Astrocyte (in vitro differentiated cells and primary cell): ENCODE measurements at regions not wholly inside any gene's neighbourhood (a gene's known extent, or its start where the extent isn't known, plus 50 kb on each side); places are given as distances from the start of the nearest gene placed in this dataset.

Experiments
- DNase-seq: peaks from one replicate; pipeline ENCODE4 v3.0.0-alpha.2; 2010; ENCODE audit warnings: low read depth
- FAIRE-seq: peaks from 2 replicates; lab custom pipeline; 2011; peaks lifted over from hg19 to GRCh38; lab: Jason Lieb, UNC
- H2AFZ ChIP-seq: 2 replicates; pipeline ENCODE4 v1.6.0; 2012; ENCODE audit warnings: low read depth, low read length, inconsistent platforms
- H3K27ac ChIP-seq: 2 replicates; pipeline ENCODE4 v1.5.1; 2011; ENCODE audit warnings: low read depth, low read length, inconsistent platforms
- H3K27me3 ChIP-seq: 2 replicates; pipeline ENCODE4 v1.6.0; 2011; ENCODE audit warnings: low read length, inconsistent platforms; ENCODE audit not compliant: insufficient read depth
- H3K36me3 ChIP-seq: 2 replicates; pipeline ENCODE4 v1.5.1; 2011; ENCODE audit warnings: low read length, inconsistent platforms; ENCODE audit not compliant: insufficient read depth
- H3K4me1 ChIP-seq: 2 replicates; pipeline ENCODE4 v1.5.1; 2011; ENCODE audit warnings: low read length, inconsistent platforms; ENCODE audit not compliant: insufficient read depth
- H3K4me2 ChIP-seq: 2 replicates; pipeline ENCODE4 v1.6.0; 2012; ENCODE audit warnings: low read length, inconsistent platforms
- H3K4me3 ChIP-seq: 2 replicates; pipeline ENCODE4 v1.5.1; 2011; ENCODE audit warnings: low read depth, mild to moderate bottlenecking, low read length, inconsistent platforms; ENCODE audit not compliant: insufficient read depth
- H3K79me2 ChIP-seq: 2 replicates; pipeline ENCODE4 v1.6.0; 2012; ENCODE audit warnings: mild to moderate bottlenecking, low read length, inconsistent platforms; ENCODE audit not compliant: insufficient read depth
- H3K9ac ChIP-seq: 2 replicates; pipeline ENCODE4 v1.6.0; 2012; ENCODE audit warnings: mild to moderate bottlenecking, low read length, inconsistent platforms
- H3K9me3 ChIP-seq: 2 replicates; pipeline ENCODE4 v1.5.1; 2012; ENCODE audit warnings: low read depth, mild to moderate bottlenecking, low read length, inconsistent platforms; ENCODE audit not compliant: insufficient read depth
- H4K20me1 ChIP-seq: 2 replicates; pipeline ENCODE4 v1.6.0; 2012; ENCODE audit warnings: low read length, inconsistent platforms; ENCODE audit not compliant: insufficient read depth
- H3K27ac Mint-ChIP-seq: one replicate; pipeline ENCODE4 v1.8.0; 2021; ENCODE audit warnings: mild to moderate bottlenecking, mixed read lengths; ENCODE audit not compliant: unreplicated experiment
- H3K27me3 Mint-ChIP-seq: one replicate; pipeline ENCODE4 v1.8.0; 2021; ENCODE audit warnings: low read depth, mixed read lengths; ENCODE audit not compliant: unreplicated experiment
- H3K36me3 Mint-ChIP-seq: one replicate; pipeline ENCODE4 v1.8.0; 2021; ENCODE audit warnings: low read depth, mixed read lengths; ENCODE audit not compliant: unreplicated experiment
- H3K4me1 Mint-ChIP-seq: one replicate; pipeline ENCODE4 v1.8.0; 2021; ENCODE audit warnings: low read depth, mixed read lengths; ENCODE audit not compliant: unreplicated experiment
- H3K4me3 Mint-ChIP-seq: one replicate; pipeline ENCODE4 v1.8.0; 2021; ENCODE audit warnings: mild to moderate bottlenecking, moderate library complexity, mixed read lengths; ENCODE audit not compliant: unreplicated experiment
- H3K9me3 Mint-ChIP-seq: one replicate; pipeline ENCODE4 v1.8.0; 2021; ENCODE audit warnings: mild to moderate bottlenecking, mixed read lengths; ENCODE audit not compliant: unreplicated experiment
- EZH2 ChIP-seq: IDR thresholded peaks from 2 replicates; pipeline ENCODE4 v1.6.1; 2012; ENCODE audit warnings: mild to moderate bottlenecking, low read length, inconsistent platforms; ENCODE audit not compliant: insufficient read depth
- TF ChIP-seq, protein P1 (sequence below): IDR thresholded peaks from 2 replicates; pipeline ENCODE4 v1.5.1; 2011; ENCODE audit warnings: low read depth, mild to moderate bottlenecking, inconsistent platforms, low read length, moderate library complexity; ENCODE audit not compliant: insufficient read depth

DNA sequence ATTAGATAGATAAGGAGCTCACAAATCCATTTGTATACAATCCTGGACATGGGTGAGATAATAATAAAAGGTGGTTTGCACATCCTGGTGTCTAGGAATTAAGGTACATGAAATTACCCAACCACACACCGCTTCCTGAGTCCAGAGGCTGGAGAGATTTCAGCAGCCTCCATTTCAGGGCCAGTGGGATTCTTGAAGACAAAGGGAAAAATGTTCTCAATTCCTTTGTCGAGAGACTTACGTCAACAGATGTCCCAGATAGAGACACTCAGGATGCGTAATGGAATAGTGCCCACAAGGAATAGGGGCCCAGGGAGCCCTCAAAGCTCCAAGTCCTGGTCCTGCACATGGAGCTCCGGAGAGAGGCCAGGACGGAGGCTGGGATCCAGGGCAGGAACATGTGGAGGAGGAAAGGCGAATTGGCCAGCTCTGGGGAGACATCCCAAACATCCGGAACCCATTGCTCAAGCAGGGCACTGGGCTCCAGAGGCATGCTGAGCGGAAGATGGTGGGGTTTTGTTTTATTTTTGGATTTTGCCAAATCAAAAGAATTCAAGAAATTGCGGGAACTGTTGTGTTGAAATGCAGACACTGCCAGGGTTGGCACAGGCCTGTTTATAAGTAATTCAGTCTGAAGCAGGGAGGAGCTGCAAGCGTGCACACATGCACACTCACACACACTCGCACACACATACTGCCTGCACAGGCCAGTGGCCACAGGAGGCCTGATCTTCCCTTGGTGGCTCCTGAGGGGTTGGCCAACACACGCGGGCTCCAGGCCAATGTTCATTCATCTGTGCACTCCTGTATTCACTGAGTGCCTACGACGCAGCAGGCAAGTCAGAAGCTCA, 97.2 kb downstream of the NOG start:
- H3K4me3 Mint-ChIP-seq, result no peak overlapping the region
- H3K27ac Mint-ChIP-seq, result no peak overlapping the region
- Histone ChIP-seq H3K4me1 (no peaks in the 10 kb centered on the region), H3K4me3 (no peak overlapping the region), H3K9me3 (no peaks in the 10 kb centered on the region), H4K20me1 (no peaks in the 10 kb centered on the region), H3K27me3 (no peaks in the 10 kb centered on the region), H3K27ac (no peak overlapping the region), H3K9ac (no peak overlapping the region), H3K79me2 (no peaks in the 10 kb centered on the region), H2AFZ (no peak overlapping the region), H3K4me2 (no peak overlapping the region), H3K36me3 (no peaks in the 10 kb centered on the region)
- DNase-seq (no peak), FAIRE-seq (no peak)
- peaks cover 3% of the 10 kb centered on the region for H3K36me3 Mint-ChIP-seq
- H3K27me3 Mint-ChIP-seq, result no peaks in the 10 kb centered on the region
- peaks cover 13% of the 10 kb centered on the region for H3K9me3 Mint-ChIP-seq
- peaks cover 9% of the 10 kb centered on the region for H3K4me1 Mint-ChIP-seq
- TF ChIP-seq, protein P1, sequence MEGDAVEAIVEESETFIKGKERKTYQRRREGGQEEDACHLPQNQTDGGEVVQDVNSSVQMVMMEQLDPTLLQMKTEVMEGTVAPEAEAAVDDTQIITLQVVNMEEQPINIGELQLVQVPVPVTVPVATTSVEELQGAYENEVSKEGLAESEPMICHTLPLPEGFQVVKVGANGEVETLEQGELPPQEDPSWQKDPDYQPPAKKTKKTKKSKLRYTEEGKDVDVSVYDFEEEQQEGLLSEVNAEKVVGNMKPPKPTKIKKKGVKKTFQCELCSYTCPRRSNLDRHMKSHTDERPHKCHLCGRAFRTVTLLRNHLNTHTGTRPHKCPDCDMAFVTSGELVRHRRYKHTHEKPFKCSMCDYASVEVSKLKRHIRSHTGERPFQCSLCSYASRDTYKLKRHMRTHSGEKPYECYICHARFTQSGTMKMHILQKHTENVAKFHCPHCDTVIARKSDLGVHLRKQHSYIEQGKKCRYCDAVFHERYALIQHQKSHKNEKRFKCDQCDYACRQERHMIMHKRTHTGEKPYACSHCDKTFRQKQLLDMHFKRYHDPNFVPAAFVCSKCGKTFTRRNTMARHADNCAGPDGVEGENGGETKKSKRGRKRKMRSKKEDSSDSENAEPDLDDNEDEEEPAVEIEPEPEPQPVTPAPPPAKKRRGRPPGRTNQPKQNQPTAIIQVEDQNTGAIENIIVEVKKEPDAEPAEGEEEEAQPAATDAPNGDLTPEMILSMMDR, result no peak
- TF ChIP-seq EZH2, result no peak

DNA sequence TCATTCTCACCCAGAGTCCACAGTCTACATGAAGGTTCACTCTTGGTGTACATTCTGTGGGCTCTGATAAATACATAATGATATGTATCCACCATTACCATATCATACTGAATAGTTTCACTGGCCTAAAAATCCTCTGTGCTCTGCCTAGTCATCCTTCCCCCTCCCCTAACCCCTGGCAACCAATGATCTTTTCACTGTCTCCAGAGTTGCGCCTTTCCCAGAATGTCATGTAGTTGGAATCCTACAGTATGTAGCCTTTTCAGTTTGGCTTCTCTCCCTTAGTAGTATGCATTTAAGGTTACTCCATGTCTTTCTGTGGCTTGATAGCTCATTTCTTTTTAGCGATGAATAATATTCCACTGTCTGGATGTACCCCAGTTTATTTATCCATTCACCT, 101.3 kb downstream of the NOG start:
- H3K27ac Mint-ChIP-seq, result peak overlapping the region; percentile 16
- H3K4me1 Mint-ChIP-seq, result peaks cover 22% of the 10 kb centered on the region
- H3K9me3 Mint-ChIP-seq, result peaks cover 4% of the 10 kb centered on the region
- H3K36me3 ChIP-seq, result no peaks in the 10 kb centered on the region
- no peak overlapping the region for H3K4me3 ChIP-seq
- H4K20me1 ChIP-seq, result no peaks in the 10 kb centered on the region
- no peaks in the 10 kb centered on the region for H3K27me3 Mint-ChIP-seq
- peaks cover 2% of the 10 kb centered on the region for H3K36me3 Mint-ChIP-seq
- peaks cover 11% of the 10 kb centered on the region for H3K4me1 ChIP-seq
- no peak overlapping the region for H3K4me3 Mint-ChIP-seq
- no peaks in the 10 kb centered on the region for H3K79me2 ChIP-seq
- DNase-seq (peak; percentile 74), FAIRE-seq (peak; percentile 77)
- no peak overlapping the region for H3K9ac ChIP-seq
- no peaks in the 10 kb centered on the region for H3K9me3 ChIP-seq
- H2AFZ ChIP-seq, result no peak overlapping the region
- H3K4me2 ChIP-seq, result no peak overlapping the region
- TF ChIP-seq EZH2, result no peak
- TF ChIP-seq, protein P1, result no peak
- no peak overlapping the region for H3K27ac ChIP-seq
- H3K27me3 ChIP-seq, result no peaks in the 10 kb centered on the region

DNA sequence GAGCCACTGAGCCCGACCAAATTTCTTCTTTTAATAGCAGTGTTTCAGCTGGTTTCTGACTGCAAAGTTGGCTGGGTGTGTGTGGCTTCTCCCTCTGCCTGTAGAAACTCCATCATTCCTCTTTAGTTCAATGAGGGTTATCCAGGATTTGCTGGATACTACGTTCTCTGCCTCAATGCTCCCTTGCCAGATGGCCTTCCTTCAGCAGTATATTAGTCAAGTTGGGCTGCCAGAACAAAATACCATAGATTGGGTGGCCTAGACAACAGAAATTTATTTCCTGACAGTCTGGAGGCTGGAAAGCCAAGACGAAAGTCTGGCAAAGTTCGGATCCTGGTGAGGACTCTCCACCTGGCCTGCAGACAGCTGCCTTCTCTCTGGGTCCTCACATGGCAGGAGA, 103.7 kb downstream of the NOG start:
- peaks cover 4% of the 10 kb centered on the region for H3K9me3 Mint-ChIP-seq
- DNase-seq (peak; percentile 62), FAIRE-seq (no peak)
- Histone ChIP-seq H3K36me3 (no peaks in the 10 kb centered on the region), H3K9me3 (no peaks in the 10 kb centered on the region), H3K9ac (no peak overlapping the region), H2AFZ (no peak overlapping the region), H3K79me2 (no peaks in the 10 kb centered on the region), H3K4me1 (peaks cover 16% of the 10 kb centered on the region), H3K4me3 (no peak overlapping the region), H4K20me1 (no peaks in the 10 kb centered on the region), H3K4me2 (no peak overlapping the region), H3K27ac (no peak overlapping the region), H3K27me3 (no peaks in the 10 kb centered on the region)
- H3K27me3 Mint-ChIP-seq, result no peaks in the 10 kb centered on the region
- no peak for TF ChIP-seq EZH2
- TF ChIP-seq, protein P1, result no peak
- no peak overlapping the region for H3K4me3 Mint-ChIP-seq
- H3K36me3 Mint-ChIP-seq, result peaks cover 2% of the 10 kb centered on the region
- peaks cover 24% of the 10 kb centered on the region for H3K4me1 Mint-ChIP-seq
- no peak overlapping the region for H3K27ac Mint-ChIP-seq
